Activated naive CD8-positive, alpha-beta T cell treated with anti-CD3 and anti-CD28 coated beads, Interleukin-2, amount 10 ng/mL, durations not matched to agents 7 days and 5 days (primary cell): ENCODE measurements at regions not wholly inside any gene's neighbourhood (a gene's known extent, or its start where the extent isn't known, plus 50 kb on each side); places are given as distances from the start of the nearest gene placed in this dataset.
"Not testable (repeated sequence)": the region's sequence is repeated elsewhere in the genome, so short reads cannot be mapped to it uniquely, and the experiment has no call there.

Experiments used
- ATAC-seq: fragments of 150-1000 bp; cut with Tn5 transposase; one replicate; pipeline ENCODE4 v1.10.0; 2021; ENCODE audit warnings: low read depth, moderate library complexity
- POLR2A ChIA-PET: fragments of 350-600 bp; sonication (Branson Sonifier 250); formaldehyde crosslinking; loops from one replicate; lab custom pipeline; 2021; ENCODE audit warnings: antibody characterized with exemption; lab: Charles Lee
- DNase-seq: peaks from one replicate; pipeline ENCODE4 v3.0.0; 2021
- H3K27ac Mint-ChIP-seq: one replicate; pipeline ENCODE4 v1.8.0; 2022; ENCODE audit warnings: mild to moderate bottlenecking, mixed read lengths
- H3K27me3 Mint-ChIP-seq: one replicate; pipeline ENCODE4 v1.8.0; 2022; ENCODE audit warnings: mild to moderate bottlenecking, moderate library complexity, mixed read lengths
- H3K36me3 Mint-ChIP-seq: one replicate; pipeline ENCODE4 v1.8.0; 2021; ENCODE audit warnings: mild to moderate bottlenecking, mixed read lengths
- H3K4me1 Mint-ChIP-seq: one replicate; pipeline ENCODE4 v1.8.0; 2021; ENCODE audit warnings: mixed read lengths
- H3K4me3 Mint-ChIP-seq: one replicate; pipeline ENCODE4 v1.8.0; 2022; ENCODE audit warnings: mild to moderate bottlenecking, moderate library complexity, mixed read lengths
- H3K9me3 Mint-ChIP-seq: one replicate; pipeline ENCODE4 v1.8.0; 2021; ENCODE audit warnings: mixed read lengths

DNA sequence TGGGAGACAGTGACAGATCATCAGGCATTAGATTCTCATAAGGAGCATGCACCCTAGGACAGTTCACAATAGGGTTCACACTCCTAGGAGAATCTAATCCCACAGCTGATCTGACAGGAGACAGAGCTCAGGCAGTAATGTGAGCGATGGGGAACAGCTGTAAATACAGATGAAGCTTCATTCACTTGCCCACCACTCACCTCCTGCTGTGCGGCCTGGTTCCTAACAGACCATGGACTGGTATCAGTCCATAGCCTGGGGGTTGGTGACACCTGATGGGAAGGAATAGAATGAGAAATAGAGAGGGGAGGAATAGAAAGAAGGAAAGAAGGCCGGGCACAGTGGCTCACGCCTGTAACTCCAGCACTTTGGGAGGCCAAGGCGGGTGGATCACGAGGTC, 336.8 kb upstream of the SASH1 start:
- Mint-ChIP-seq H3K9me3 (peaks cover 7% of the 10 kb centered on the region), H3K4me1 (no peaks in the 10 kb centered on the region), H3K4me3 (no peak overlapping the region), H3K36me3 (no peaks in the 10 kb centered on the region), H3K27me3 (no peaks in the 10 kb centered on the region), H3K27ac (no peak overlapping the region)
- POLR2A ChIA-PET, result no interaction called here
- ATAC-seq, result no peak
- DNase-seq, result no peak

- H3K27ac Mint-ChIP-seq, POLR2A ChIA-PET, ATAC-seq: not testable (repeated sequence)
Observed at GRCh38 chr6:148010516-148010915, 332.1 kb upstream of the SASH1 start.

GRCh38 chr6:148016013-148016412, 326.6 kb upstream of the SASH1 start:
- Mint-ChIP-seq H3K4me3 (no peak overlapping the region), H3K4me1 (no peaks in the 10 kb centered on the region), H3K9me3 (peaks cover 10% of the 10 kb centered on the region), H3K27ac (no peak overlapping the region), H3K36me3 (no peaks in the 10 kb centered on the region), H3K27me3 (no peaks in the 10 kb centered on the region)
- ATAC-seq (no peak), DNase-seq (no peak)
- POLR2A ChIA-PET, result no interaction called here

More at GRCh38 chr6:148010516-148010915, 332.1 kb upstream of the SASH1 start:
- H3K36me3 Mint-ChIP-seq, DNase-seq, H3K4me1 Mint-ChIP-seq, H3K27me3 Mint-ChIP-seq, H3K4me3 Mint-ChIP-seq: not testable (repeated sequence)
- peaks cover 16% of the 10 kb centered on the region for H3K9me3 Mint-ChIP-seq

DNA sequence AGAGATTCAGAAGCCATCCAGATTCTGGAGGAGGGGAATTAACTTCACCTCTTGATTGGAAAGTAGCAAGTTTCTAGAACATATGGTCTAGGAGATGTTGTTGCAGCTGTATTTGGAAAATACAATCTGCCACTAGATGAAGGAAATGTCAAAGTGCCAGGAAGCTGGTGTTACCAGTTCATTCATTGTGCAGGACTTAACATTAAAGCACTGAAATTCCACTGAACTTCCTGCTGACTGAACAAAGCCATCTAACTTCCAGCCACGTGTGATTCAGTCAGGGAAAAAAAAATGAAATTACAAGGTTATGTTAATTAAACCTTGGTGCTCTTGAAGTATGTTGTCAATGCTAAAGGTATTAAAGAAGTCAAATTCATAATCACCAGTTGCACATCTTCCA, 321.5 kb upstream of the SASH1 start:
- POLR2A ChIA-PET, result no interaction called here
- Mint-ChIP-seq H3K4me1 (no peaks in the 10 kb centered on the region), H3K27ac (no peak overlapping the region), H3K4me3 (no peak overlapping the region), H3K36me3 (no peaks in the 10 kb centered on the region), H3K27me3 (no peaks in the 10 kb centered on the region), H3K9me3 (peaks cover 1% of the 10 kb centered on the region)
- ATAC-seq, result no peak
- no peak for DNase-seq

- no peaks in the 10 kb centered on the region for H3K36me3 Mint-ChIP-seq
- peaks cover 1% of the 10 kb centered on the region for H3K9me3 Mint-ChIP-seq
- no peak for DNase-seq
- no peak for ATAC-seq
- POLR2A ChIA-PET, result no interaction called here
- no peak overlapping the region for H3K27ac Mint-ChIP-seq
- H3K27me3 Mint-ChIP-seq, result no peaks in the 10 kb centered on the region
- H3K4me3 Mint-ChIP-seq, result no peak overlapping the region
- no peaks in the 10 kb centered on the region for H3K4me1 Mint-ChIP-seq
Observed at GRCh38 chr6:148021699-148022098, 320.9 kb upstream of the SASH1 start.

GRCh38 chr6:148022279-148022678, 320.4 kb upstream of the SASH1 start:
- H3K4me1 Mint-ChIP-seq, DNase-seq, H3K27ac Mint-ChIP-seq, H3K36me3 Mint-ChIP-seq, H3K27me3 Mint-ChIP-seq, ATAC-seq, POLR2A ChIA-PET, H3K9me3 Mint-ChIP-seq, H3K4me3 Mint-ChIP-seq: not testable (repeated sequence)

DNA sequence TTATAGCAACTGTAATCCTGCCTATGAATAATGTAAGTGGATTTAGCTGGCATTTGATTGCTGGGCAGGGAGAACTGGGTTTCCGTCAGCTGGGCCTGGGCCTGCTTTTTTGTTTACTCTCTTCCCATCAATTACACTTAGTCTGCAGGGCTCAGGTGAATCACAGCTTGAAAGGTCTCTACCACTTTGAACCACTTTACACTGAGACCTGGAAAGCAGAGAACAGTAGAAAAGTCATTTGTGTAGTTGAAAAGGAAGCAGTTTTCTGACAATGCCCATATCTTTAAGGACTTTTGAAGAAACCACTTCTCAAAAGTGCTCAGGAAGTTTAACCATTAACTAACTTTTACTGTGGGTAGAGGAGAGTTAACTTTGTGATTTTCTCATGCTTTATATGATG, 315.4 kb upstream of the SASH1 start:
- no peak overlapping the region for H3K4me3 Mint-ChIP-seq
- H3K4me1 Mint-ChIP-seq, result no peaks in the 10 kb centered on the region
- ATAC-seq (no peak), DNase-seq (no peak)
- no peaks in the 10 kb centered on the region for H3K27me3 Mint-ChIP-seq
- no peaks in the 10 kb centered on the region for H3K36me3 Mint-ChIP-seq
- POLR2A ChIA-PET, result no interaction called here
- no peak overlapping the region for H3K27ac Mint-ChIP-seq
- no peaks in the 10 kb centered on the region for H3K9me3 Mint-ChIP-seq

DNA sequence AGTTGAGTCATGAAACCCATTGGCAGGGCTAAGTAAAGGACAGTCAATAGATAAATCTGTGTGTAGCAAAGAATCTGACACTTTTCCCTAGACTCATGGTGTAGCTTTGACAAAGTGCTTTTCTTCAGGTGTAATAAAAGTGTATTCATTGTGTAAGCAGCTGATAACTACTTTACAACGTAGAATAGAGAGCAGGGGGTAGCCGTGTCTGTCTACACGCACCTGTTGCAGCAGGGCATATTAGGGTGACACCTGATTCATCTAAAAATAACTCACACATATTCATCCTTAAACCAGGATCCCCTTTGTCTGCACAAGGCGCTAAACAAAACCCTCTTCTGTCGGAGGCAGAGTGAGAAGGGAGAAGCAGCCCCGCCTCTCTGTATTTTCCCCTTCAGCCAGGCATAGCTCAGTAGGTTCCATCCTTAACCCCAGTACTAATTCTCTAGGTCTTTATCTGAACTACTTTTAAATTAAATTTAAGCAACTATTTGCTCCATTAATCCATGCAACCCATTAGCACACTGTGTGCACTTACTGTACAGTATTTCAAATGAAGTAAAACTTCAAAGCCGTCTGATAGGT, 306.7 kb upstream of the SASH1 start:
- DNase-seq (no peak), ATAC-seq (no peak)
- Mint-ChIP-seq H3K9me3 (no peaks in the 10 kb centered on the region), H3K27me3 (no peaks in the 10 kb centered on the region), H3K27ac (no peak overlapping the region), H3K36me3 (no peaks in the 10 kb centered on the region), H3K4me3 (no peak overlapping the region), H3K4me1 (no peaks in the 10 kb centered on the region)
- POLR2A ChIA-PET, result no interaction called here

DNA sequence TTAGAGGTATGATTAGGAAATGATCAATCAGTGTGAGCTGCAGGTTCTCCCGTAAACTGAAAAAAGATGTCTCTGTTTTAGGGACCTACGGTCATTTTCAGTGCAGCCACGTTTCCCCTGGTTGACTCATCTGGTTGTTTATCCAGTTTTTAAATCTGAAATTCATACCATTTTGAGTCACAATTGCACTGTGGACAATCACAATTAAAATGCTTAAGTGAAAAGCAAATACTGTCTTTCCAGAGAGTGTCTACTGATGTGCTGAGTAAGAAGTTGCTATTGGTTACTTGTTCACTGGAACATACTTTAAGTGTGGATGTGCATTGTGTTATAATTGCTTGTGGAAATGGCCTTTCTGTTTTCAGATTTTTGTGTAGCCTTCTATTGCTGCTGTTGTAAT, 305.1 kb upstream of the SASH1 start:
- Mint-ChIP-seq H3K4me1 (no peaks in the 10 kb centered on the region), H3K27ac (no peak overlapping the region), H3K9me3 (no peaks in the 10 kb centered on the region), H3K36me3 (no peaks in the 10 kb centered on the region), H3K4me3 (no peak overlapping the region), H3K27me3 (no peaks in the 10 kb centered on the region)
- ATAC-seq (no peak), DNase-seq (no peak)
- POLR2A ChIA-PET, result no interaction called here

- POLR2A ChIA-PET, result no interaction called here
- no peak for DNase-seq
- Mint-ChIP-seq H3K4me3 (no peak overlapping the region), H3K4me1 (no peaks in the 10 kb centered on the region), H3K9me3 (no peaks in the 10 kb centered on the region), H3K27ac (no peak overlapping the region), H3K27me3 (no peaks in the 10 kb centered on the region), H3K36me3 (no peaks in the 10 kb centered on the region)
- no peak for ATAC-seq
Observed at GRCh38 chr6:148041546-148041945, 301.1 kb upstream of the SASH1 start.

DNA sequence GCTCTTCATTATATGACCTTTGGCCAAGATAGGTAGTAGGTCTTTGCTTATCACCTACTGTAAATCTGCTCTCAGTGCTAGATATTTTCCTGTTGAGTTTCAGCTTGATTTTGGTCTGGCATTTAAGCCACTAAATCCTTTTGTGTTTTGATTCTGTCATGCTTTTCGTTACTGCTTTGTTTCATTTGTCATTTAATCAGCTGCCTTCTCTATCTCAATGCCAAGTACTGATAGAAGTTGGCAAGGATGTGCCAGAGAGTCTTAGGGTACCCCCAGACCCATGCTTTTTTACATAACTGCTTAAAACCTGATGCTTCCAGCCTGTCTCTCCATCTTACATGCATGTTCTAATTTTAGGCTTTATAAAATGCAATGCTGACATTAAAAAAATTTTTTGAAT, 300.1 kb upstream of the SASH1 start:
- H3K4me3 Mint-ChIP-seq, result no peak overlapping the region
- ATAC-seq (no peak), DNase-seq (no peak)
- no peaks in the 10 kb centered on the region for H3K9me3 Mint-ChIP-seq
- no peak overlapping the region for H3K27ac Mint-ChIP-seq
- POLR2A ChIA-PET, result no interaction called here
- H3K36me3 Mint-ChIP-seq, result no peaks in the 10 kb centered on the region
- no peaks in the 10 kb centered on the region for H3K4me1 Mint-ChIP-seq
- no peaks in the 10 kb centered on the region for H3K27me3 Mint-ChIP-seq

GRCh38 chr6:148044261-148044751, 298.3 kb upstream of the SASH1 start:
- ATAC-seq (no peak), DNase-seq (no peak)
- H3K36me3 Mint-ChIP-seq, result no peaks in the 10 kb centered on the region
- H3K9me3 Mint-ChIP-seq, result no peaks in the 10 kb centered on the region
- no peak overlapping the region for H3K4me3 Mint-ChIP-seq
- no peaks in the 10 kb centered on the region for H3K27me3 Mint-ChIP-seq
- POLR2A ChIA-PET, result no interaction called here
- H3K4me1 Mint-ChIP-seq, result no peaks in the 10 kb centered on the region
- no peak overlapping the region for H3K27ac Mint-ChIP-seq

- Mint-ChIP-seq H3K4me3 (no peak overlapping the region), H3K27me3 (no peaks in the 10 kb centered on the region)
- ATAC-seq, result no peak
Observed at GRCh38 chr6:148044921-148045320, 297.7 kb upstream of the SASH1 start.

DNA sequence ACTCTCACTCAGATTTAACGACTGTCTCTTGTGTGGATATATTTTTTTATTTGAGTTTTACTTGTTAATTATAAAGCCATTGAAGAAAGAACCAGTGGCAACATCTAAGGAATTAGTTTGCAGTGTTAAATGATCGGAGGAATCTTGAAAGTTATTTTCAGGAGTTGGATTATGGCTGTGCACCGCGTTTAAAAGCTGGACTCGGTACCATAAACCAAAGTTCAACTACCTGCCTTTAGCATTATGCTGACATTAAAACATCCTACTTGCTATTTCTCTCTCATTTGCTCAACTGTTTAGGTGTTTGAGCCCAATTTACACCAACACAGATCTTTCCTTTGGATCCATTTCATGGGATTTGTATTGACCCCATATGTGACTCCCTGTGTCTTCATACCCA, 289.4 kb upstream of the SASH1 start:
- POLR2A ChIA-PET, result no interaction called here
- DNase-seq (no peak), ATAC-seq (no peak)
- H3K4me3 Mint-ChIP-seq, result no peak overlapping the region
- no peak overlapping the region for H3K27ac Mint-ChIP-seq
- H3K9me3 Mint-ChIP-seq, result peaks cover 1% of the 10 kb centered on the region
- no peaks in the 10 kb centered on the region for H3K36me3 Mint-ChIP-seq
- no peaks in the 10 kb centered on the region for H3K27me3 Mint-ChIP-seq
- no peaks in the 10 kb centered on the region for H3K4me1 Mint-ChIP-seq

More at GRCh38 chr6:148044921-148045320, 297.7 kb upstream of the SASH1 start:
- DNase-seq, result no peak
- no peaks in the 10 kb centered on the region for H3K36me3 Mint-ChIP-seq
- POLR2A ChIA-PET, result no interaction called here
- peaks cover 1% of the 10 kb centered on the region for H3K9me3 Mint-ChIP-seq
- no peaks in the 10 kb centered on the region for H3K4me1 Mint-ChIP-seq
- no peak overlapping the region for H3K27ac Mint-ChIP-seq

- Mint-ChIP-seq H3K4me1 (no peaks in the 10 kb centered on the region), H3K4me3 (no peak overlapping the region), H3K27me3 (no peaks in the 10 kb centered on the region), H3K36me3 (no peaks in the 10 kb centered on the region), H3K27ac (no peak overlapping the region), H3K9me3 (peaks cover 1% of the 10 kb centered on the region)
- ATAC-seq (no peak), DNase-seq (no peak)
- POLR2A ChIA-PET, result no interaction called here
Observed at GRCh38 chr6:148053796-148054195, 288.8 kb upstream of the SASH1 start.
